ENCODE measurements at regions not wholly inside any gene's neighbourhood (a gene's known extent, or its start where the extent isn't known, plus 50 kb on each side); places are given as distances from the start of the nearest gene placed in this dataset.

- no peak for ATAC-seq
Observed at GRCh38 chr5:56585999-56586691, 229.2 kb upstream of the MAP3K1 start.

GRCh38 chr5:56585461-56585860, 229.9 kb upstream of the MAP3K1 start:
- ATAC-seq, result no peak

GRCh38 chr5:56581426-56581825, 233.9 kb upstream of the MAP3K1 start:
- no peak for ATAC-seq

GRCh38 chr5:56580864-56581263, 234.5 kb upstream of the MAP3K1 start:
- no peak for ATAC-seq

- peak in 1 of 2 donors; percentile 53 for ATAC-seq
Observed at GRCh38 chr5:56575821-56576220, 239.5 kb upstream of the MAP3K1 start.

GRCh38 chr5:56574778-56575177, 240.6 kb upstream of the MAP3K1 start:
- no peak for ATAC-seq

- ATAC-seq, result no peak
Observed at GRCh38 chr5:56569566-56569965, 245.8 kb upstream of the MAP3K1 start.

GRCh38 chr5:56569076-56569475, 246.3 kb upstream of the MAP3K1 start:
- ATAC-seq, result no peak

GRCh38 chr5:56567278-56567677, 248.1 kb upstream of the MAP3K1 start:
- ATAC-seq, result no peak

GRCh38 chr5:56566374-56567249, 248.7 kb upstream of the MAP3K1 start:
- no peak for ATAC-seq

- ATAC-seq, result no peak
Observed at GRCh38 chr5:56565644-56566043, 249.7 kb upstream of the MAP3K1 start.

GRCh38 chr5:56565283-56565615, 250.1 kb upstream of the MAP3K1 start:
- ATAC-seq, result no peak

GRCh38 chr5:56564541-56565282, 250.6 kb upstream of the MAP3K1 start:
- no peak for ATAC-seq

- ATAC-seq, result no peak
Observed at GRCh38 chr5:56561455-56561854, 253.9 kb upstream of the MAP3K1 start.

- ATAC-seq, result no peak
Observed at GRCh38 chr5:56558131-56558745, 257.1 kb upstream of the MAP3K1 start.

GRCh38 chr5:56557198-56557597, 258.2 kb upstream of the MAP3K1 start:
- ATAC-seq, result no peak

- ATAC-seq, result no peak
Observed at GRCh38 chr5:56552612-56553268, 262.6 kb upstream of the MAP3K1 start.

- ATAC-seq, result no peak
Observed at GRCh38 chr5:56550227-56550626, 265.1 kb upstream of the MAP3K1 start.

GRCh38 chr5:56549096-56549886, 266.1 kb upstream of the MAP3K1 start:
- ATAC-seq, result no peak

- ATAC-seq, result no peak
Observed at GRCh38 chr5:56545016-56545415, 270.3 kb upstream of the MAP3K1 start.

Data from activated CD4-positive, CD25-positive, alpha-beta regulatory T cell treated with anti-CD3 and anti-CD28 coated beads, Interleukin-2, amount 50 U/mL, for 24 hours (primary cell).